ENCODE measurements at regions not wholly inside any gene's neighbourhood (a gene's known extent, or its start where the extent isn't known, plus 50 kb on each side); places are given as distances from the start of the nearest gene placed in this dataset.
A peak's percentile ranks its signal among the peaks of the same experiment; 100 is the strongest.

- no peaks in the 10 kb centered on the region for H3K9me3 ChIP-seq (ENCODE audit: control insufficient read depth in 1 of 2, low read length in 2 of 2)
- H3K27ac ChIP-seq (ENCODE audit: low read length), result no peak overlapping the region
- no peaks in the 10 kb centered on the region for H3K27me3 ChIP-seq (ENCODE audit: low read depth, low read length)
- H3K36me3 ChIP-seq (ENCODE audit: control insufficient read depth in 1 of 2, insufficient read depth in 2 of 2, low read length in 2 of 2), result no peaks in the 10 kb centered on the region
- H3K4me1 ChIP-seq (ENCODE audit: control insufficient read depth in 1 of 2, insufficient read depth in 2 of 2, low read length in 2 of 2), result peaks cover 0 to 5% of the 10 kb centered on the region in 2 donors
- H3K4me3 ChIP-seq (ENCODE audit: low read depth in 1 of 2, low read length in 2 of 2), result peak overlapping the region; percentile 37 to 60
Observed at GRCh38 chrX:40154853-40155588, 57.3 kb upstream of the BCOR start.

- Histone ChIP-seq H3K27ac (ENCODE audit: low read length) (no peak overlapping the region), H3K4me3 (ENCODE audit: low read depth in 1 of 2, low read length in 2 of 2) (peak overlapping the region; percentile 33 to 51), H3K9me3 (ENCODE audit: control insufficient read depth in 1 of 2, low read length in 2 of 2) (no peaks in the 10 kb centered on the region), H3K27me3 (ENCODE audit: low read depth, low read length) (no peaks in the 10 kb centered on the region), H3K4me1 (ENCODE audit: control insufficient read depth in 1 of 2, insufficient read depth in 2 of 2, low read length in 2 of 2) (peaks cover 0 to 5% of the 10 kb centered on the region in 2 donors), H3K36me3 (ENCODE audit: control insufficient read depth in 1 of 2, insufficient read depth in 2 of 2, low read length in 2 of 2) (no peaks in the 10 kb centered on the region)
Observed at GRCh38 chrX:40154250-40154852, 56.6 kb upstream of the BCOR start.

- H3K27me3 ChIP-seq (ENCODE audit: low read depth, low read length), result no peaks in the 10 kb centered on the region
- H3K4me3 ChIP-seq (ENCODE audit: low read depth in 1 of 2, low read length in 2 of 2), result peak overlapping the region; percentile 26 to 61
- H3K36me3 ChIP-seq (ENCODE audit: control insufficient read depth in 1 of 2, insufficient read depth in 2 of 2, low read length in 2 of 2), result no peaks in the 10 kb centered on the region
- H3K4me1 ChIP-seq (ENCODE audit: control insufficient read depth in 1 of 2, insufficient read depth in 2 of 2, low read length in 2 of 2), result peaks cover 0 to 5% of the 10 kb centered on the region in 2 donors
- H3K9me3 ChIP-seq (ENCODE audit: control insufficient read depth in 1 of 2, low read length in 2 of 2), result no peaks in the 10 kb centered on the region
- no peak overlapping the region for H3K27ac ChIP-seq (ENCODE audit: low read length)
Observed at GRCh38 chrX:40153345-40154249, 55.8 kb upstream of the BCOR start.

- peak overlapping the region; percentile 26 to 61 for H3K4me3 ChIP-seq (ENCODE audit: low read depth in 1 of 2, low read length in 2 of 2)
- H3K27me3 ChIP-seq (ENCODE audit: low read depth, low read length), result no peaks in the 10 kb centered on the region
- H3K27ac ChIP-seq (ENCODE audit: low read length), result no peak overlapping the region
- H3K4me1 ChIP-seq (ENCODE audit: control insufficient read depth in 1 of 2, insufficient read depth in 2 of 2, low read length in 2 of 2), result peaks cover 0 to 8% of the 10 kb centered on the region in 2 donors
- H3K9me3 ChIP-seq (ENCODE audit: control insufficient read depth in 1 of 2, low read length in 2 of 2), result no peaks in the 10 kb centered on the region
- no peaks in the 10 kb centered on the region for H3K36me3 ChIP-seq (ENCODE audit: control insufficient read depth in 1 of 2, insufficient read depth in 2 of 2, low read length in 2 of 2)
Observed at GRCh38 chrX:40152741-40153344, 55.1 kb upstream of the BCOR start.

- peak overlapping the region; percentile 26 to 61 for H3K4me3 ChIP-seq (ENCODE audit: low read depth in 1 of 2, low read length in 2 of 2)
- peaks cover 0 to 6% of the 10 kb centered on the region in 2 donors for H3K4me1 ChIP-seq (ENCODE audit: control insufficient read depth in 1 of 2, insufficient read depth in 2 of 2, low read length in 2 of 2)
- H3K27ac ChIP-seq (ENCODE audit: low read length), result no peak overlapping the region
- H3K27me3 ChIP-seq (ENCODE audit: low read depth, low read length), result no peaks in the 10 kb centered on the region
- no peaks in the 10 kb centered on the region for H3K9me3 ChIP-seq (ENCODE audit: control insufficient read depth in 1 of 2, low read length in 2 of 2)
- H3K36me3 ChIP-seq (ENCODE audit: control insufficient read depth in 1 of 2, insufficient read depth in 2 of 2, low read length in 2 of 2), result no peaks in the 10 kb centered on the region
Observed at GRCh38 chrX:40152173-40152711, 54.5 kb upstream of the BCOR start.

- H3K4me1 ChIP-seq (ENCODE audit: control insufficient read depth in 1 of 2, insufficient read depth in 2 of 2, low read length in 2 of 2), result peaks cover 0 to 9% of the 10 kb centered on the region in 2 donors
- no peak overlapping the region for H3K4me3 ChIP-seq (ENCODE audit: low read depth in 1 of 2, low read length in 2 of 2)
- no peak overlapping the region for H3K27ac ChIP-seq (ENCODE audit: low read length)
- H3K9me3 ChIP-seq (ENCODE audit: control insufficient read depth in 1 of 2, low read length in 2 of 2), result no peaks in the 10 kb centered on the region
- H3K36me3 ChIP-seq (ENCODE audit: control insufficient read depth in 1 of 2, insufficient read depth in 2 of 2, low read length in 2 of 2), result no peaks in the 10 kb centered on the region
- no peaks in the 10 kb centered on the region for H3K27me3 ChIP-seq (ENCODE audit: low read depth, low read length)
Observed at GRCh38 chrX:40151211-40152172, 53.7 kb upstream of the BCOR start.

GRCh38 chrX:40150503-40150902 lies 52.7 kb upstream of the BCOR start:
- no peaks in the 10 kb centered on the region for H3K27me3 ChIP-seq (ENCODE audit: low read depth, low read length)
- no peaks in the 10 kb centered on the region for H3K36me3 ChIP-seq (ENCODE audit: control insufficient read depth in 1 of 2, insufficient read depth in 2 of 2, low read length in 2 of 2)
- H3K4me3 ChIP-seq (ENCODE audit: low read depth in 1 of 2, low read length in 2 of 2), result no peak overlapping the region
- no peak overlapping the region for H3K27ac ChIP-seq (ENCODE audit: low read length)
- H3K9me3 ChIP-seq (ENCODE audit: control insufficient read depth in 1 of 2, low read length in 2 of 2), result no peaks in the 10 kb centered on the region
- H3K4me1 ChIP-seq (ENCODE audit: control insufficient read depth in 1 of 2, insufficient read depth in 2 of 2, low read length in 2 of 2), result peaks cover 0 to 9% of the 10 kb centered on the region in 2 donors

- peaks cover 0 to 9% of the 10 kb centered on the region in 2 donors for H3K4me1 ChIP-seq (ENCODE audit: control insufficient read depth in 1 of 2, insufficient read depth in 2 of 2, low read length in 2 of 2)
- H3K27me3 ChIP-seq (ENCODE audit: low read depth, low read length), result no peaks in the 10 kb centered on the region
- no peaks in the 10 kb centered on the region for H3K9me3 ChIP-seq (ENCODE audit: control insufficient read depth in 1 of 2, low read length in 2 of 2)
- H3K4me3 ChIP-seq (ENCODE audit: low read depth in 1 of 2, low read length in 2 of 2), result no peak overlapping the region
- H3K27ac ChIP-seq (ENCODE audit: low read length), result no peak overlapping the region
- H3K36me3 ChIP-seq (ENCODE audit: control insufficient read depth in 1 of 2, insufficient read depth in 2 of 2, low read length in 2 of 2), result no peaks in the 10 kb centered on the region
Observed at GRCh38 chrX:40149286-40150175, 51.8 kb upstream of the BCOR start.

GRCh38 chrX:40148385-40149285 lies 50.9 kb upstream of the BCOR start:
- H3K36me3 ChIP-seq (ENCODE audit: control insufficient read depth in 1 of 2, insufficient read depth in 2 of 2, low read length in 2 of 2), result no peaks in the 10 kb centered on the region
- no peaks in the 10 kb centered on the region for H3K9me3 ChIP-seq (ENCODE audit: control insufficient read depth in 1 of 2, low read length in 2 of 2)
- no peak overlapping the region for H3K4me3 ChIP-seq (ENCODE audit: low read depth in 1 of 2, low read length in 2 of 2)
- no peaks in the 10 kb centered on the region for H3K27me3 ChIP-seq (ENCODE audit: low read depth, low read length)
- peaks cover 0 to 9% of the 10 kb centered on the region in 2 donors for H3K4me1 ChIP-seq (ENCODE audit: control insufficient read depth in 1 of 2, insufficient read depth in 2 of 2, low read length in 2 of 2)
- H3K27ac ChIP-seq (ENCODE audit: low read length), result no peak overlapping the region

Data from muscle layer of duodenum (tissue), 2 donors.